CD14-positive monocyte (primary cell): ENCODE measurements at regions not wholly inside any gene's neighbourhood (a gene's known extent, or its start where the extent isn't known, plus 50 kb on each side); places are given as distances from the start of the nearest gene placed in this dataset.

Experiments used
- DNase-seq, 3 donors: peaks; one replicate each; pipeline ENCODE4 v3.0.0-alpha.2; 2011 to 2022
- H2AFZ ChIP-seq: 2 replicates; pipeline ENCODE4 v1.6.0; 2012; ENCODE audit warnings: mild to moderate bottlenecking, low read depth, low read length, inconsistent platforms; ENCODE audit not compliant: insufficient read depth, poor library complexity, severe bottlenecking
- H3K27ac ChIP-seq, 2 donors: 1 replicate in 1 of 2; 2 replicates in 1 of 2; pipeline ENCODE4 v1.5.1; 2012 to 2013; ENCODE audit warnings: low read length in 2 of 2, control low read depth in 1 of 2, inconsistent platforms in 1 of 2, low read depth in 1 of 2, mild to moderate bottlenecking in 1 of 2
- H3K27me3 ChIP-seq, 2 donors: one replicate each; pipeline versions ENCODE4 v1.6.0 to v1.6.1; 2011 to 2013; ENCODE audit warnings: low read length in 2 of 2; ENCODE audit not compliant: control insufficient read depth in 2 of 2, insufficient read depth in 2 of 2
- H3K36me3 ChIP-seq, 2 donors: replicated peaks in 1 of 2; 1 replicate in 1 of 2; 2 replicates in 1 of 2; pipeline versions ENCODE4 v1.5.1 to v1.6.1; 2012 to 2013; ENCODE audit warnings: low read length in 2 of 2, control low read depth in 1 of 2, inconsistent platforms in 1 of 2, mild to moderate bottlenecking in 1 of 2; ENCODE audit not compliant: insufficient read depth in 2 of 2, control insufficient read depth in 1 of 2
- H3K4me1 ChIP-seq, 2 donors: 1 replicate in 1 of 2; 2 replicates in 1 of 2; pipeline versions ENCODE4 v1.5.1 to v1.6.1; 2012 to 2013; ENCODE audit warnings: low read length in 2 of 2, control low read depth in 1 of 2, inconsistent platforms in 1 of 2, mild to moderate bottlenecking in 1 of 2, moderate library complexity in 1 of 2; ENCODE audit not compliant: insufficient read depth in 2 of 2, control insufficient read depth in 1 of 2
- H3K4me2 ChIP-seq: replicated peaks from 2 replicates; pipeline ENCODE3; 2012; ENCODE audit warnings: low read length, moderate library complexity, mild to moderate bottlenecking; ENCODE audit not compliant: poor library complexity, severe bottlenecking; ENCODE audit errors: extremely low read depth
- H3K4me3 ChIP-seq, 3 experiments: fragments of 200-600 bp in 1 of 3; sonication (generic) in 1 of 3; replicated peaks in 1 of 3; 1 replicate in 2 of 3; 2 replicates in 1 of 3; pipeline ENCODE4 v1.5.1; 2011 to 2013; ENCODE audit warnings: low read length in 3 of 3, mild to moderate bottlenecking in 3 of 3, control low read depth in 2 of 3, low read depth in 2 of 3, inconsistent platforms in 1 of 3, moderate library complexity in 1 of 3
- H3K79me2 ChIP-seq: 2 replicates; pipeline ENCODE4 v1.6.0; 2012; ENCODE audit warnings: mild to moderate bottlenecking, control low read depth, inconsistent platforms, low read length, moderate library complexity; ENCODE audit not compliant: insufficient read depth
- H3K9ac ChIP-seq: 2 replicates; pipeline ENCODE4 v1.6.0; 2017; ENCODE audit warnings: low read length, mild to moderate bottlenecking; ENCODE audit not compliant: insufficient read depth, poor library complexity, severe bottlenecking
- H3K9me3 ChIP-seq, 2 donors: replicated peaks in 1 of 2; 1 replicate in 1 of 2; 2 replicates in 1 of 2; pipeline versions ENCODE4 v1.5.1 to v1.6.1; 2012 to 2013; ENCODE audit warnings: low read length in 2 of 2, control low read depth in 1 of 2; ENCODE audit not compliant: control insufficient read depth in 1 of 2, insufficient read depth in 1 of 2
- H4K20me1 ChIP-seq: 2 replicates; pipeline ENCODE4 v1.6.0; 2012; ENCODE audit warnings: mild to moderate bottlenecking, low read length, control low read depth, moderate library complexity; ENCODE audit not compliant: insufficient read depth
- H3K27ac Mint-ChIP-seq, 7 donors: one replicate each; pipeline ENCODE4 v1.8.0; 2020; ENCODE audit warnings: mild to moderate bottlenecking in 7 of 7, mixed read lengths in 7 of 7, moderate library complexity in 6 of 7, inconsistent platforms in 2 of 7
- H3K27me3 Mint-ChIP-seq, 3 donors: one replicate each; pipeline ENCODE4 v1.8.0; 2021 to 2022; ENCODE audit warnings: low read depth in 3 of 3, mild to moderate bottlenecking in 3 of 3, mixed read lengths in 3 of 3, moderate library complexity in 3 of 3, inconsistent platforms in 1 of 3
- H3K36me3 Mint-ChIP-seq, 2 donors: one replicate each; pipeline ENCODE4 v1.8.0; 2020; ENCODE audit warnings: mixed read lengths in 2 of 2, inconsistent platforms in 1 of 2, mild to moderate bottlenecking in 1 of 2
- H3K4me1 Mint-ChIP-seq: one replicate; pipeline ENCODE4 v1.8.0; 2020; ENCODE audit warnings: mild to moderate bottlenecking, mixed read lengths
- H3K4me3 Mint-ChIP-seq, 2 donors: one replicate each; pipeline ENCODE4 v1.8.0; 2020; ENCODE audit warnings: mild to moderate bottlenecking in 2 of 2, mixed read lengths in 2 of 2, moderate library complexity in 1 of 2
- H3K9me3 Mint-ChIP-seq, 7 donors: one replicate each; pipeline ENCODE4 v1.8.0; 2020 to 2022; ENCODE audit warnings: mixed read lengths in 7 of 7, mild to moderate bottlenecking in 6 of 7, moderate library complexity in 6 of 7, inconsistent platforms in 2 of 7
- CTCF ChIP-seq: fragments of 200-600 bp; IDR thresholded peaks from one replicate; pipeline ENCODE4 v1.8.0; 2022; ENCODE audit warnings: antibody characterized with exemption, mild to moderate bottlenecking
- WGBS: methylation state at CpG from one replicate; pipeline ENCODE4 v1.1.5; 2013; ENCODE audit warnings: missing lambda C conversion rate; ENCODE audit not compliant: insufficient coverage; 5-methylcytosine and 5-hydroxymethylcytosine counted together
- intact Hi-C, 2 donors: fragments of 100-400 bp; cut with micrococcal nuclease; formaldehyde crosslinking; loops; one replicate each; pipeline versions ENCODE4 v1.15.0 to v1.15.1; 2023

- H4K20me1 ChIP-seq, result no peaks in the 10 kb centered on the region
- no peaks in the 10 kb centered on the region for H3K36me3 Mint-ChIP-seq
- no peaks in the 10 kb centered on the region for H3K4me1 Mint-ChIP-seq
- intact Hi-C loops, result no loop called here
- no peak overlapping the region for H3K9ac ChIP-seq
- no CpG with 5 or more reads among the region's 1 CpG for WGBS
- no peak overlapping the region for H3K4me2 ChIP-seq
- peaks cover 0 to 24% (median 11%) of the 10 kb centered on the region in 7 donors for H3K9me3 Mint-ChIP-seq
- no peak overlapping the region for H3K4me3 ChIP-seq
- H3K4me1 ChIP-seq, result no peaks in the 10 kb centered on the region
- H3K27me3 Mint-ChIP-seq, result no peaks in the 10 kb centered on the region
- no peaks in the 10 kb centered on the region for H3K27me3 ChIP-seq
- no peak overlapping the region for H2AFZ ChIP-seq
- no peak overlapping the region for H3K4me3 Mint-ChIP-seq
- H3K9me3 ChIP-seq, result peaks cover 21 to 32% of the 10 kb centered on the region in 2 donors
- no peak for TF ChIP-seq CTCF
- no peak overlapping the region for H3K27ac ChIP-seq
- no peak for DNase-seq
- no peak overlapping the region for H3K27ac Mint-ChIP-seq
- H3K36me3 ChIP-seq, result no peaks in the 10 kb centered on the region
- no peaks in the 10 kb centered on the region for H3K79me2 ChIP-seq
These were observed 436.7 kb upstream of the CDH9 start for GRCh38 chr5:27475063-27475462.

GRCh38 chr5:27474395-27474794 is 436.0 kb upstream of the CDH9 start:
- Histone ChIP-seq H3K9me3 (peaks cover 21 to 32% of the 10 kb centered on the region in 2 donors), H3K4me2 (no peak overlapping the region), H4K20me1 (no peaks in the 10 kb centered on the region), H3K36me3 (no peaks in the 10 kb centered on the region), H3K9ac (no peak overlapping the region), H3K79me2 (no peaks in the 10 kb centered on the region), H3K27me3 (no peaks in the 10 kb centered on the region), H3K4me3 (no peak overlapping the region), H3K27ac (no peak overlapping the region), H2AFZ (no peak overlapping the region), H3K4me1 (no peaks in the 10 kb centered on the region)
- Mint-ChIP-seq H3K9me3 (peaks cover 0 to 21% (median 11%) of the 10 kb centered on the region in 7 donors), H3K4me1 (no peaks in the 10 kb centered on the region), H3K27ac (no peak overlapping the region), H3K36me3 (no peaks in the 10 kb centered on the region), H3K4me3 (no peak overlapping the region), H3K27me3 (no peaks in the 10 kb centered on the region)
- intact Hi-C loops, result no loop called here
- TF ChIP-seq CTCF, result no peak
- DNase-seq, result no peak
